ENCODE measurements at regions not wholly inside any gene's neighbourhood (a gene's known extent, or its start where the extent isn't known, plus 50 kb on each side); places are given as distances from the start of the nearest gene placed in this dataset.

DNA sequence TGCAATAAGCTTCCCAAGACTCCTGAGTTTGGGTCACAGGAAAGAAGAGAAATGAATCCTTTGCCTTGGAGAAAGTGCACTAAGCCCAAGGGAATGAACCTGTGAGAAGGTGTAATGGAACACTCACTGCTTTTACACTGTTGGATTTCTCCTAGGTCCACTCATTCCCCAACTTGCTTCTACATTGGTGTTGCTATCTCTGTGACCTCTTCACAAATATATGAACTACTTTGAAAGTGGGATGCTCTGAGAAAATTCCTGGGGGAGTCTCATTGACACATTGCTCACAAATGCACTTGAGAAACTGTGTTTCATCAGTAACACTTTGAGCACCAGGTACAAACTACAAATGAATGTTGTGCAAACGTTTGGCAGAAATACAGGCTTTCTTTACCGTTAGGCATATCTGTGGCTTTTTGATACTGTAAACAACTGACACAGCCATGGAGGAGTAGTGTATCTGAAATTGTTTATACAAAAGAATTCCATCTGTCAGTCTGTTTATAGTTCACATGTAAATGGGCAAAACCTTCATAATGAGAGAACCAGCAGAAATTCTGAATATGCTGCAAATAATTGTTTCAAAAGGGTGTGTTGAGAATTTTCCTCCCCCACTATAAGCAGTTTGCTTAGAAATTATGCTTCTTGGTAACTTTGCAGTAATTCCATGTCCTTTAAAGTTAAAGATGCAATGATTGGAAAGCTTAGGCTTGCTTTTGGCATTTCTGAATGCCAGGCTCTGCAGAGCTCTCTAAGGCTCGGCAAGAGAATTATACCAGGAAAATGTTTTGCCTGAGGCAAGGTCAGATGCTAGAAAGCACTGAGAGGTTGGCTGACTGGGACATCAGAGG lies 348.5 kb upstream of the DDHD1 start:
- no peak for TF ChIP-seq CTCF (IDR thresholded peaks at IDR 0.05)
- TF ChIP-seq POLR2A (IDR thresholded peaks at IDR 0.05) = no peak
- no peak for TF ChIP-seq EP300 (IDR thresholded peaks at IDR 0.05)

All from ovary (tissue), 3 donors.